Mesothelial cell of epicardium (in vitro differentiated cells): ENCODE measurements at regions not wholly inside any gene's neighbourhood (a gene's known extent, or its start where the extent isn't known, plus 50 kb on each side); places are given as distances from the start of the nearest gene placed in this dataset.

Experiments
- DNase-seq, 2 experiments: peaks; one replicate each; pipeline ENCODE4 v3.0.0; 2021; ENCODE audit warnings: low spot score in 2 of 2; ENCODE audit not compliant: unreplicated experiment in 2 of 2
- H3K27ac Mint-ChIP-seq: 2 replicates; pipeline ENCODE4 v1.8.0; 2021; ENCODE audit warnings: mixed read lengths
- H3K27me3 Mint-ChIP-seq: 2 replicates; pipeline ENCODE4 v1.8.0; 2021; ENCODE audit warnings: low read depth, mixed read lengths
- H3K36me3 Mint-ChIP-seq: 2 replicates; pipeline ENCODE4 v1.8.0; 2021; ENCODE audit warnings: mixed read lengths
- H3K4me1 Mint-ChIP-seq: 2 replicates; pipeline ENCODE4 v1.8.0; 2021; ENCODE audit warnings: mixed read lengths
- H3K4me3 Mint-ChIP-seq: 2 replicates; pipeline ENCODE4 v1.8.0; 2021; ENCODE audit warnings: mild to moderate bottlenecking, moderate library complexity, mixed read lengths
- H3K9me3 Mint-ChIP-seq: 2 replicates; pipeline ENCODE4 v1.8.0; 2021; ENCODE audit warnings: mixed read lengths
- TF ChIP-seq, protein P1 (sequence below): fragments of 200-600 bp; sonication (generic); IDR thresholded peaks from one replicate; pipeline ENCODE4 v1.5.0; 2021; ENCODE audit warnings: antibody characterized with exemption; ENCODE audit not compliant: unreplicated experiment

DNA sequence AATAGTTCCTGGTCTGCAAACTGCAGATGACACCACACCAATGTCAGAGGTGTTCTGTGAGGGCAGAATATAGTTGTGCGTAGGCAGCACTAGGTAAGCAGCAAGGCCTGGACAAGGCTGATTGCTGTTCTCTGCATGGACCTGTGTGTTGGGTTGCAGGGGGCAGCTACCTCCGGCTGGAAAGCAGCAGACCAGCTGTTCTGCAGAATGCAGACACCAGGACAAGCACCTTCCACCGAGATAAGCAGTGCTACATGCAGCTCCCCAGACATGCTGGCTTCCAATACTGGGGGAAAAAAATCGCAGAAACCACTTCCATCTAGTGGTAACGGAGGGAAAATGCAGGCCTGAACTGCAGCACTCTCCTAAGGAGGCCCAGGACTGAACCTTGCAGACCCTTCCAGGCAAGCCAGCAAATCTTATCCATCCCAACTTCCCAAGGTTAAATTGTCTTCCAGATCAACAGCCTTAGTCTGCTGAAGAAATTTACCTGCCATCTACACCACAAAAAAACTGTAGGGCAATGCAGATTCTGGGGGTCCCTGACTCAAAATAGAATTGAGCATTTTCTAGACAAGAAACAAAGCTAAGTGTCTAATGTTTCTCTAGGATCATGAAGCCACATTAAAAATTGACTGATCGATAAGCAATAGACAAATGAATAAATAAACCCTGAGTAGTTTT is 50.5 kb upstream of the COBL start:
- H3K9me3 Mint-ChIP-seq, result peaks cover 8% of the 10 kb centered on the region
- peaks cover 5% of the 10 kb centered on the region for H3K4me1 Mint-ChIP-seq
- TF ChIP-seq, protein P1, sequence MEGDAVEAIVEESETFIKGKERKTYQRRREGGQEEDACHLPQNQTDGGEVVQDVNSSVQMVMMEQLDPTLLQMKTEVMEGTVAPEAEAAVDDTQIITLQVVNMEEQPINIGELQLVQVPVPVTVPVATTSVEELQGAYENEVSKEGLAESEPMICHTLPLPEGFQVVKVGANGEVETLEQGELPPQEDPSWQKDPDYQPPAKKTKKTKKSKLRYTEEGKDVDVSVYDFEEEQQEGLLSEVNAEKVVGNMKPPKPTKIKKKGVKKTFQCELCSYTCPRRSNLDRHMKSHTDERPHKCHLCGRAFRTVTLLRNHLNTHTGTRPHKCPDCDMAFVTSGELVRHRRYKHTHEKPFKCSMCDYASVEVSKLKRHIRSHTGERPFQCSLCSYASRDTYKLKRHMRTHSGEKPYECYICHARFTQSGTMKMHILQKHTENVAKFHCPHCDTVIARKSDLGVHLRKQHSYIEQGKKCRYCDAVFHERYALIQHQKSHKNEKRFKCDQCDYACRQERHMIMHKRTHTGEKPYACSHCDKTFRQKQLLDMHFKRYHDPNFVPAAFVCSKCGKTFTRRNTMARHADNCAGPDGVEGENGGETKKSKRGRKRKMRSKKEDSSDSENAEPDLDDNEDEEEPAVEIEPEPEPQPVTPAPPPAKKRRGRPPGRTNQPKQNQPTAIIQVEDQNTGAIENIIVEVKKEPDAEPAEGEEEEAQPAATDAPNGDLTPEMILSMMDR, result peak; percentile 70
- H3K27ac Mint-ChIP-seq, result no peak overlapping the region
- no peaks in the 10 kb centered on the region for H3K36me3 Mint-ChIP-seq
- peak in 1 of 2 experiments; percentile 47 for DNase-seq
- H3K4me3 Mint-ChIP-seq, result no peak overlapping the region
- H3K27me3 Mint-ChIP-seq, result peaks cover 1% of the 10 kb centered on the region
